GM12878 (cell line): ENCODE measurements at regions not wholly inside any gene's neighbourhood (a gene's known extent, or its start where the extent isn't known, plus 50 kb on each side); places are given as distances from the start of the nearest gene placed in this dataset.

Source experiments
- ATAC-seq: fragments of 200-7000 bp; cut with Tn5 transposase; 3 replicates; pipeline ENCODE4 v1.9.1; 2020; ENCODE audit warnings: mild to moderate bottlenecking, moderate library complexity
- BruUV-seq: library from RNA; stranded (reverse); fragments of 400-500 nt; replicated peaks from 2 replicates; lab custom pipeline; 2021; lab: Mats Ljungman, UMichigan
- CTCF ChIA-PET: fragments of 300-600 bp; sonication (Branson Sonifier 250); formaldehyde crosslinking; extraction: SDS; loops from one replicate; lab custom pipeline; 2021; ENCODE audit warnings: inconsistent platforms; lab: Yijun Ruan, JAX
- POLR2A ChIA-PET: fragments of 350-600 bp; formaldehyde crosslinking; extraction: SDS; loops from one replicate; lab custom pipeline; 2021; ENCODE audit warnings: inconsistent platforms; lab: Charles Lee
- RAD21 ChIA-PET: fragments of 300-600 bp; sonication (Branson Sonifier 250); formaldehyde crosslinking; loops from one replicate; lab custom pipeline; 2023; ENCODE audit warnings: antibody characterized with exemption; ENCODE audit not compliant: unreplicated experiment; lab: Charles Lee
- SMC1A ChIA-PET: fragments of 300-600 bp; sonication (Branson Sonifier 250); formaldehyde crosslinking; loops from one replicate; lab custom pipeline; 2023; ENCODE audit not compliant: unreplicated experiment, uncharacterized antibody; lab: Charles Lee
- DNase-seq: peaks from one replicate; pipeline ENCODE4 v3.0.0-alpha.2; 2011; ENCODE audit warnings: low read depth, low spot score
- FAIRE-seq: peaks from 3 replicates; lab custom pipeline; 2011; peaks lifted over from hg19 to GRCh38; lab: Jason Lieb, UNC
- H2AFZ ChIP-seq: 2 replicates; pipeline ENCODE4 v1.6.0; 2011; ENCODE audit warnings: low read depth, low read length, control low read depth; ENCODE audit not compliant: control insufficient read depth
- H3K27ac ChIP-seq: 2 replicates; pipeline ENCODE4 v1.5.1; 2011; ENCODE audit warnings: control low read depth; ENCODE audit not compliant: control insufficient read depth, insufficient read depth
- H3K27me3 ChIP-seq, 2 experiments: replicated peaks in 1 of 2; 2 replicates each; pipeline versions ENCODE4 v1.6.0 to v1.6.1; 2011; ENCODE audit warnings: low read length in 1 of 2; ENCODE audit not compliant: control insufficient read depth in 2 of 2, insufficient read depth in 2 of 2
- H3K36me3 ChIP-seq, 2 experiments: 2 replicates each; pipeline ENCODE4 v1.5.1; 2011; ENCODE audit warnings: low read length in 1 of 2; ENCODE audit not compliant: control insufficient read depth in 2 of 2, insufficient read depth in 2 of 2
- H3K4me1 ChIP-seq: 2 replicates; pipeline ENCODE4 v1.6.1; 2011; ENCODE audit warnings: mild to moderate bottlenecking, low read length, moderate library complexity, mixed read lengths; ENCODE audit not compliant: control insufficient read depth, insufficient read depth
- H3K4me2 ChIP-seq: 2 replicates; pipeline ENCODE4 v1.6.0; 2011; ENCODE audit warnings: control low read depth; ENCODE audit not compliant: control insufficient read depth, insufficient read depth
- H3K4me3 ChIP-seq: fragments of 200-600 bp; sonication (generic); 2 replicates; pipeline ENCODE4 v1.5.1; 2016
- H3K79me2 ChIP-seq: 2 replicates; pipeline ENCODE4 v1.6.0; 2011; ENCODE audit warnings: low read length; ENCODE audit not compliant: control insufficient read depth, insufficient read depth
- H3K9ac ChIP-seq: 2 replicates; pipeline ENCODE4 v1.8.0; 2011; ENCODE audit warnings: low read length, control low read depth, mixed read lengths; ENCODE audit not compliant: control insufficient read depth, insufficient read depth
- H3K9me3 ChIP-seq: replicated peaks from 3 replicates; pipeline ENCODE4 v1.5.1; 2011; ENCODE audit warnings: mild to moderate bottlenecking, low read length; ENCODE audit not compliant: control insufficient read depth, insufficient read depth
- H4K20me1 ChIP-seq: 2 replicates; pipeline ENCODE4 v1.6.0; 2011; ENCODE audit not compliant: control insufficient read depth, insufficient read depth
- ATF7 ChIP-seq: fragments of 450-650 bp; IDR thresholded peaks from 2 replicates; pipeline ENCODE4 v1.6.1; 2016; ENCODE audit warnings: low read depth, mild to moderate bottlenecking
- BHLHE40 ChIP-seq, 2 experiments: fragments of 450-650 bp in 1 of 2; IDR thresholded peaks; 2 replicates each; pipeline ENCODE4 v1.6.1; 2011 to 2017; ENCODE audit warnings: low read depth in 2 of 2, borderline replicate concordance in 1 of 2, improper control_type of control experiment in 1 of 2, low read length in 1 of 2, mild to moderate bottlenecking in 1 of 2
- EP300 ChIP-seq, 2 experiments: fragments of 150-350 bp in 1 of 2; IDR thresholded peaks; 2 replicates each; pipeline ENCODE4 v1.6.1; 2011 to 2012; ENCODE audit warnings: low read depth in 2 of 2, low read length in 2 of 2, borderline replicate concordance in 1 of 2, improper control_type of control experiment in 1 of 2, inconsistent platforms in 1 of 2; ENCODE audit not compliant: control insufficient read depth in 1 of 2
- PML ChIP-seq: IDR thresholded peaks from 2 replicates; pipeline ENCODE4 v1.6.1; 2012; ENCODE audit warnings: low read length, inconsistent platforms
- SPI1 ChIP-seq: IDR thresholded peaks from 2 replicates; pipeline ENCODE4 v1.6.1; 2011; ENCODE audit warnings: low read depth, mild to moderate bottlenecking, low read length, moderate library complexity, borderline replicate concordance; ENCODE audit not compliant: insufficient read depth
- ZBTB4 ChIP-seq: fragments of 450-650 bp; formaldehyde crosslinking; IDR thresholded peaks from 2 replicates; pipeline ENCODE4 v1.4.0; 2022; ENCODE audit warnings: mild to moderate bottlenecking, moderate library complexity
- ZNF217 ChIP-seq: fragments of 450-650 bp; IDR thresholded peaks from 2 replicates; pipeline ENCODE4 v1.6.1; 2017; ENCODE audit warnings: antibody characterized with exemption, mild to moderate bottlenecking
- WGBS: methylation state at CpG from one replicate; pipeline ENCODE4 v1.1.6; 2016; ENCODE audit warnings: low lambda C conversion rate; ENCODE audit not compliant: insufficient replicate concordance, insufficient coverage; ENCODE audit errors: missing lambda C conversion rate; 5-methylcytosine and 5-hydroxymethylcytosine counted together
- in situ Hi-C: fragments of 300-500 bp; cut with MboI; formaldehyde crosslinking; loops from 9 replicates; pipeline ENCODE4 v1.14.3; 2018; ENCODE audit warnings: mixed read lengths
- intact Hi-C: fragments of 100-400 bp; cut with micrococcal nuclease; formaldehyde crosslinking; loops from one replicate; pipeline ENCODE4 v1.14.2; 2022; ENCODE audit not compliant: unreplicated experiment
- TF ChIP-seq, protein P1 (sequence below), 3 experiments: IDR thresholded peaks in 2 of 3; conservative IDR thresholded peaks in 1 of 3; 2 replicates each; pipeline ENCODE4 v1.5.1; 2011; ENCODE audit warnings: low read depth in 3 of 3, low read length in 3 of 3, mild to moderate bottlenecking in 3 of 3, control low read depth in 2 of 3, moderate library complexity in 2 of 3, inconsistent platforms in 1 of 3, mixed read lengths in 1 of 3; ENCODE audit not compliant: control insufficient read depth in 2 of 3, insufficient read depth in 1 of 3; ENCODE audit errors: extremely low read depth in 1 of 3

- no peak for DNase-seq
- intact Hi-C loops (no loop called here), in situ Hi-C loops (no loop called here)
- 0% methylated on average over 1 of the region's 1 CpG for WGBS
- H3K4me3 ChIP-seq: no peak overlapping the region
- no peak overlapping the region for H3K4me2 ChIP-seq
- RAD21 ChIA-PET: no interaction called here
- no peak overlapping the region for H3K27ac ChIP-seq
- POLR2A ChIA-PET: no interaction called here
- no peak overlapping the region for H3K9ac ChIP-seq
- H3K4me1 ChIP-seq: no peaks in the 10 kb centered on the region
- TF ChIP-seq ZBTB4 (CRISPR knock-in tag) (no peak), ZNF217 (no peak), PML (no peak), EP300 (IDR thresholded peaks at IDR 0.05; ENCODE audit: borderline replicate concordance in 1 of 2, control insufficient read depth in 1 of 2, low read depth in 2 of 2, low read length in 2 of 2) (no peak), SPI1 (no peak), BHLHE40 (IDR thresholded peaks at IDR 0.05; ENCODE audit: borderline replicate concordance in 1 of 2, low read depth in 2 of 2, low read length in 1 of 2) (no peak), ATF7 (no peak)
- TF ChIP-seq, protein P1, sequence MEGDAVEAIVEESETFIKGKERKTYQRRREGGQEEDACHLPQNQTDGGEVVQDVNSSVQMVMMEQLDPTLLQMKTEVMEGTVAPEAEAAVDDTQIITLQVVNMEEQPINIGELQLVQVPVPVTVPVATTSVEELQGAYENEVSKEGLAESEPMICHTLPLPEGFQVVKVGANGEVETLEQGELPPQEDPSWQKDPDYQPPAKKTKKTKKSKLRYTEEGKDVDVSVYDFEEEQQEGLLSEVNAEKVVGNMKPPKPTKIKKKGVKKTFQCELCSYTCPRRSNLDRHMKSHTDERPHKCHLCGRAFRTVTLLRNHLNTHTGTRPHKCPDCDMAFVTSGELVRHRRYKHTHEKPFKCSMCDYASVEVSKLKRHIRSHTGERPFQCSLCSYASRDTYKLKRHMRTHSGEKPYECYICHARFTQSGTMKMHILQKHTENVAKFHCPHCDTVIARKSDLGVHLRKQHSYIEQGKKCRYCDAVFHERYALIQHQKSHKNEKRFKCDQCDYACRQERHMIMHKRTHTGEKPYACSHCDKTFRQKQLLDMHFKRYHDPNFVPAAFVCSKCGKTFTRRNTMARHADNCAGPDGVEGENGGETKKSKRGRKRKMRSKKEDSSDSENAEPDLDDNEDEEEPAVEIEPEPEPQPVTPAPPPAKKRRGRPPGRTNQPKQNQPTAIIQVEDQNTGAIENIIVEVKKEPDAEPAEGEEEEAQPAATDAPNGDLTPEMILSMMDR (IDR thresholded peaks at IDR 0.05 in 2 of 3, conservative IDR thresholded peaks at IDR 0.05 in 1 of 3; ENCODE audit: control insufficient read depth in 2 of 3, extremely low read depth in 1 of 3, insufficient read depth in 1 of 3, low read depth in 3 of 3, low read length in 3 of 3): no peak
- CTCF ChIA-PET: interaction anchor here (0.6 to 0.9 kb wide), 2 partner anchors 13 to 15 kb away, joined by 3 read pairs; no protein-coding TSS in a partner anchor
- BruUV-seq: no TSS peak
- SMC1A ChIA-PET: interaction anchor here (1.1 to 1.2 kb wide), 2 partner anchors 13 to 54 kb away, joined by 3 to 5 read pairs; no protein-coding TSS in a partner anchor
- no peaks in the 10 kb centered on the region for H3K36me3 ChIP-seq
- no peak for ATAC-seq
- no peaks in the 10 kb centered on the region for H3K9me3 ChIP-seq
- no peaks in the 10 kb centered on the region for H4K20me1 ChIP-seq
- no peaks in the 10 kb centered on the region for H3K79me2 ChIP-seq
- no peaks in the 10 kb centered on the region for H3K27me3 ChIP-seq
- no peak for FAIRE-seq
- H2AFZ ChIP-seq: no peak overlapping the region
These were observed 277.8 kb upstream of the EMCN start for GRCh38 chr4:100795581-100795980.
